Ishikawa (cell line): ENCODE measurements at regions not wholly inside any gene's neighbourhood (a gene's known extent, or its start where the extent isn't known, plus 50 kb on each side); places are given as distances from the start of the nearest gene placed in this dataset.

Experiments
- FOXM1 ChIP-seq: IDR thresholded peaks from 2 replicates; pipeline ENCODE4 v1.6.1; 2012; ENCODE audit warnings: low read depth, borderline replicate concordance
- MAX ChIP-seq: IDR thresholded peaks from 2 replicates; pipeline ENCODE4 v1.6.1; 2012
- NFIC ChIP-seq: IDR thresholded peaks from 2 replicates; pipeline ENCODE4 v1.6.1; 2012
- REST ChIP-seq: IDR thresholded peaks from 2 replicates; pipeline ENCODE4 v1.6.1; 2012; ENCODE audit warnings: low read depth, mild to moderate bottlenecking
- TCF12 ChIP-seq: IDR thresholded peaks from 2 replicates; pipeline ENCODE4 v1.6.1; 2012; ENCODE audit warnings: low read depth

GRCh38 chr10:93190372-93190771 lies 116.7 kb downstream of the CYP26A1 start:
- no peak for TF ChIP-seq MAX
- TF ChIP-seq FOXM1 = no peak
- no peak for TF ChIP-seq TCF12
- no peak for TF ChIP-seq REST
- no peak for TF ChIP-seq NFIC
